PC-9 (cell line): ENCODE measurements at regions not wholly inside any gene's neighbourhood (a gene's known extent, or its start where the extent isn't known, plus 50 kb on each side); places are given as distances from the start of the nearest gene placed in this dataset.

ENCODE experiments used
- CTCF ChIP-seq: fragments of 200-600 bp; sonication (generic); conservative IDR thresholded peaks from 2 replicates; pipeline ENCODE4 v1.6.1; 2017; ENCODE audit warnings: mixed run types, antibody characterized with exemption, mild to moderate bottlenecking, moderate library complexity
- EZH2 ChIP-seq: fragments of 200-600 bp; sonication (generic); IDR thresholded peaks from 2 replicates; pipeline ENCODE4 v1.8.0; 2017; ENCODE audit warnings: antibody characterized with exemption, low read depth

DNA sequence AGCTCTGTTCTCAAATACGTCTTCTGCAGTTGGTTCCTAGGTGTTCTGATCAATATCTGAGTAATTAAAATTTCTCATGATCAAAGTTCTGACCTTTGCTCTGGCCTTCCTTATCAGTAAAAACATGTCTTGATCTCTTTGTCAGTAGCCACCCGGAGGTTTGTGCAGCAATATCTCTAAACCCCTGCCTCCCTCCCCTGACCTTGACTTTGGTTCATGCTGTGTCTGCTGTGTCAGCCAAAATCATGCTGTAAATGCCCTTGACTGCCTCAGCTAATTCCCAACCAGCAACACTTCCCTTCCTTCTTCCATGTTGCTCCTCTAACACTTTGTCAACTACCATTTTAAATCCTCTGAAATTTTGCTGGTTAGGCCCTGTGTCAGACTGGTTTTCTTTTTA is 424.7 kb downstream of the FAM181B start:
- no peak for TF ChIP-seq CTCF
- TF ChIP-seq EZH2 = no peak
